Naive thymus-derived CD4-positive, alpha-beta T cell (primary cell): ENCODE measurements at regions not wholly inside any gene's neighbourhood (a gene's known extent, or its start where the extent isn't known, plus 50 kb on each side); places are given as distances from the start of the nearest gene placed in this dataset.

Experiments
- ATAC-seq: fragments of 150-1000 bp; cut with Tn5 transposase; 2 replicates; pipeline ENCODE4 v1.10.0; 2021; ENCODE audit warnings: mild to moderate bottlenecking, moderate library complexity
- CTCF ChIA-PET: fragments of 350-600 bp; sonication (Branson Sonifier 250); formaldehyde crosslinking; loops from one replicate; lab custom pipeline; 2021; ENCODE audit warnings: antibody characterized with exemption; lab: Charles Lee
- POLR2A ChIA-PET: fragments of 350-600 bp; sonication (Branson Sonifier 250); formaldehyde crosslinking; loops from one replicate; lab custom pipeline; 2021; ENCODE audit warnings: antibody characterized with exemption, inconsistent platforms; lab: Charles Lee
- DNase-seq, 9 donors: peaks; one replicate each; pipeline versions ENCODE4 v3.0.0 to v3.0.0-alpha.2; 2020 to 2022; ENCODE audit warnings: mixed read lengths in 1 of 9
- H3K27ac ChIP-seq: one replicate; pipeline ENCODE4 v1.7.0; 2013; ENCODE audit warnings: mild to moderate bottlenecking, low read depth, low read length, moderate library complexity
- H3K27me3 ChIP-seq, 2 donors: one replicate each; pipeline ENCODE4 v1.7.0; 2013; ENCODE audit warnings: low read length in 2 of 2, mild to moderate bottlenecking in 2 of 2, moderate library complexity in 2 of 2; ENCODE audit not compliant: control insufficient read depth in 2 of 2, insufficient read depth in 2 of 2
- H3K36me3 ChIP-seq, 3 experiments: 1 replicate in 2 of 3; 2 replicates in 1 of 3; pipeline ENCODE4 v1.7.0; 2013; ENCODE audit warnings: low read length in 3 of 3, mild to moderate bottlenecking in 3 of 3, moderate library complexity in 1 of 3; ENCODE audit not compliant: insufficient read depth in 3 of 3, control insufficient read depth in 2 of 3
- H3K4me1 ChIP-seq, 2 donors: one replicate each; pipeline ENCODE4 v1.7.0; 2013; ENCODE audit warnings: low read length in 2 of 2, mild to moderate bottlenecking in 2 of 2, moderate library complexity in 1 of 2; ENCODE audit not compliant: control insufficient read depth in 2 of 2, insufficient read depth in 2 of 2
- H3K4me3 ChIP-seq: 2 replicates; pipeline ENCODE4 v1.7.0; 2013; ENCODE audit warnings: mild to moderate bottlenecking, low read length
- H3K9me3 ChIP-seq, 3 experiments: 1 replicate in 2 of 3; 2 replicates in 1 of 3; pipeline ENCODE4 v1.7.0; 2013; ENCODE audit warnings: low read length in 3 of 3; ENCODE audit not compliant: control insufficient read depth in 2 of 3
- H3K27ac Mint-ChIP-seq, 9 donors: one replicate each; pipeline ENCODE4 v1.8.0; 2020 to 2022; ENCODE audit warnings: mixed read lengths in 9 of 9, mild to moderate bottlenecking in 8 of 9, moderate library complexity in 5 of 9, inconsistent platforms in 2 of 9
- H3K27me3 Mint-ChIP-seq, 5 donors: one replicate each; pipeline ENCODE4 v1.8.0; 2021 to 2022; ENCODE audit warnings: mixed read lengths in 5 of 5, mild to moderate bottlenecking in 1 of 5
- H3K36me3 Mint-ChIP-seq, 5 donors: one replicate each; pipeline ENCODE4 v1.8.0; 2020 to 2022; ENCODE audit warnings: mixed read lengths in 5 of 5, mild to moderate bottlenecking in 3 of 5, inconsistent platforms in 1 of 5
- H3K4me1 Mint-ChIP-seq, 7 donors: one replicate each; pipeline ENCODE4 v1.8.0; 2020 to 2022; ENCODE audit warnings: mixed read lengths in 7 of 7, mild to moderate bottlenecking in 3 of 7, inconsistent platforms in 1 of 7
- H3K4me3 Mint-ChIP-seq, 10 donors: one replicate each; pipeline ENCODE4 v1.8.0; 2020 to 2022; ENCODE audit warnings: mild to moderate bottlenecking in 10 of 10, mixed read lengths in 10 of 10, moderate library complexity in 6 of 10, inconsistent platforms in 2 of 10
- H3K9me3 Mint-ChIP-seq, 11 donors: one replicate each; pipeline ENCODE4 v1.8.0; 2020 to 2022; ENCODE audit warnings: mixed read lengths in 11 of 11, mild to moderate bottlenecking in 4 of 11, inconsistent platforms in 1 of 11, moderate library complexity in 1 of 11
- intact Hi-C, 2 donors: fragments of 100-400 bp; cut with micrococcal nuclease; formaldehyde crosslinking; loops; one replicate each; pipeline ENCODE4 v1.15.1; 2023

DNA sequence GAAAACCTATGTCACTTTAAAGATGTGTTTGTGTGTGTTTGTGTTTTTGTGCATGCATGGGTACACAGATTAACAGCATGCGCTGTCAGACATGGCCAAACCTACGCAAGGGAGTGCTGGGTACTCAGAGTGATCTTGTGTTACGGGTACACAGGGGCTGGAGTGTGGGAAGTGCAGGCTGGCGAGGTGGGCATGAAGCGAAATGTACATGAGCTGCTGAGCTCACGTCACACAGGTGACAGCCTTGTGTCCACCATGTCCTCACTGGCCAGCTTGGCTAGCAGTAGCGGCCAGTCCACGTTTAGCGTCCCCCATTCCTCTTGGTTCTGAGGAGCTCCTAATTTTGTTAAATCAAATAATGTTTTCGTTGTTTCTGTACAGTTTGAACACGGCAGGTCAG is 979.7 kb upstream of the TMEM132C start:
- Histone ChIP-seq H3K27ac (no peak overlapping the region), H3K4me3 (no peak overlapping the region), H3K27me3 (no peaks in the 10 kb centered on the region), H3K36me3 (no peaks in the 10 kb centered on the region), H3K9me3 (no peaks in the 10 kb centered on the region), H3K4me1 (no peaks in the 10 kb centered on the region)
- intact Hi-C loops: no loop called here
- no peaks in the 10 kb centered on the region for H3K36me3 Mint-ChIP-seq
- H3K27ac Mint-ChIP-seq: no peak overlapping the region
- peaks cover 0 to 5% (median 0%) of the 10 kb centered on the region in 7 donors for H3K4me1 Mint-ChIP-seq
- POLR2A ChIA-PET: no interaction called here
- CTCF ChIA-PET: interaction anchor here (1.3 kb wide), 1 partner anchor 15 kb away, joined by 6 read pairs; no protein-coding TSS in a partner anchor
- ATAC-seq (no peak), DNase-seq (no peak)
- no peak overlapping the region for H3K4me3 Mint-ChIP-seq
- H3K27me3 Mint-ChIP-seq: peaks cover 0 to 5% (median 0%) of the 10 kb centered on the region in 5 donors
- H3K9me3 Mint-ChIP-seq: peaks cover 0 to 2% (median 0%) of the 10 kb centered on the region in 11 donors

DNA sequence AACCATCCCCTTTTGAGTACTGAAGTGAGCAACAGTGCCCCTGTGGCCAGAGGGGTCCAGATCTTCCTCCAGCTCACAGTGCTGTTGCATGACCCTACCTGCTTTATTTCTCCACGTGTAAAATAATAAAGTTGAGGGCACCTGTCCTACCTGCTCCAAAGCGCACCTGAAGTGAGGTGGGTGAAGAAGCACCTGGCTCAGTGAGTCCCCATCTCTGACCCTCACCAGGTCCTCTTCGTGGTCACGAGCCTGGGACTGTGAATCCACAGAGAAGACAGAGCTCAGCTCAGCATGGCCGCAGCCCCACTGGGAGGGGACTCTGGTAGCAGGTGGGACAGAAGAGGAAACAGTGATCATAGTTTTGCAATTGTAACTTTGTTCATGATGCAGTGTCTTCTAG is 976.7 kb upstream of the TMEM132C start:
- peaks cover 0 to 14% (median 3%) of the 10 kb centered on the region in 5 donors for H3K27me3 Mint-ChIP-seq
- H3K4me3 Mint-ChIP-seq: no peak overlapping the region
- ATAC-seq (no peak), DNase-seq (no peak)
- Histone ChIP-seq H3K4me3 (no peak overlapping the region), H3K9me3 (no peaks in the 10 kb centered on the region), H3K27me3 (no peaks in the 10 kb centered on the region), H3K4me1 (no peaks in the 10 kb centered on the region), H3K36me3 (no peaks in the 10 kb centered on the region), H3K27ac (no peak overlapping the region)
- no peaks in the 10 kb centered on the region for H3K9me3 Mint-ChIP-seq
- H3K36me3 Mint-ChIP-seq: no peaks in the 10 kb centered on the region
- no peaks in the 10 kb centered on the region for H3K4me1 Mint-ChIP-seq
- ChIA-PET CTCF (interaction anchor here (0.6 kb wide), 1 partner anchor 967 kb away, joined by 3 read pairs; no protein-coding TSS in a partner anchor), POLR2A (no interaction called here)
- intact Hi-C loops: no loop called here
- no peak overlapping the region for H3K27ac Mint-ChIP-seq

DNA sequence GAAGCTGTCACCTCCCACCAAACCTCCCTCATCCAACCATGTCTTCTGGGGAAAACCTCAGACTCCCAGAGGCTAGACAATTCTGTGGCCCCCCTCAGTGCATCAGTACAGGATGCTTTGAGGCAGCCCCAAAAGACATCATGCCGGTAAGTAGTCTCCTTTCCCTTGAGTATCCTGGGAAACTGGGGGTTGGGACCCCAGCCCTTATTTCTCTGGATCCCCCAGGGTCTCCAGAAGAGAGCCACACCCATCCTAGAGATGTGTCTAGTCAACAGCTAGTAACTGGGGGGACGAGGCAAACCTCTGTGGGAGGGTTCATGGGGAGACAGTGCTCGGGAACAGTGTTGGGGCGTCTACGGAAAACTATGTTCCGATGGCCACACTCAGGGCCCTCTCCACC is 974.2 kb upstream of the TMEM132C start:
- H3K4me1 ChIP-seq: no peaks in the 10 kb centered on the region
- H3K4me3 ChIP-seq: no peak overlapping the region
- no peaks in the 10 kb centered on the region for H3K27me3 ChIP-seq
- H3K27me3 Mint-ChIP-seq: peaks cover 0 to 29% (median 3%) of the 10 kb centered on the region in 5 donors
- H3K36me3 ChIP-seq: no peaks in the 10 kb centered on the region
- H3K27ac ChIP-seq: no peak overlapping the region
- no peak overlapping the region for H3K27ac Mint-ChIP-seq
- DNase-seq (no peak), ATAC-seq (no peak)
- ChIA-PET POLR2A (no interaction called here), CTCF (interaction anchor here (1.8 kb wide), 1 partner anchor 184 kb away, joined by 11 read pairs; no protein-coding TSS in a partner anchor)
- no peaks in the 10 kb centered on the region for H3K36me3 Mint-ChIP-seq
- no peaks in the 10 kb centered on the region for H3K4me1 Mint-ChIP-seq
- intact Hi-C loops: loop anchor here in 1 of 2 donors (1.0 kb wide), 1 partner anchor 184 kb away; no protein-coding TSS in a partner anchor
- no peak overlapping the region for H3K4me3 Mint-ChIP-seq
- no peaks in the 10 kb centered on the region for H3K9me3 ChIP-seq
- H3K9me3 Mint-ChIP-seq: no peaks in the 10 kb centered on the region

DNA sequence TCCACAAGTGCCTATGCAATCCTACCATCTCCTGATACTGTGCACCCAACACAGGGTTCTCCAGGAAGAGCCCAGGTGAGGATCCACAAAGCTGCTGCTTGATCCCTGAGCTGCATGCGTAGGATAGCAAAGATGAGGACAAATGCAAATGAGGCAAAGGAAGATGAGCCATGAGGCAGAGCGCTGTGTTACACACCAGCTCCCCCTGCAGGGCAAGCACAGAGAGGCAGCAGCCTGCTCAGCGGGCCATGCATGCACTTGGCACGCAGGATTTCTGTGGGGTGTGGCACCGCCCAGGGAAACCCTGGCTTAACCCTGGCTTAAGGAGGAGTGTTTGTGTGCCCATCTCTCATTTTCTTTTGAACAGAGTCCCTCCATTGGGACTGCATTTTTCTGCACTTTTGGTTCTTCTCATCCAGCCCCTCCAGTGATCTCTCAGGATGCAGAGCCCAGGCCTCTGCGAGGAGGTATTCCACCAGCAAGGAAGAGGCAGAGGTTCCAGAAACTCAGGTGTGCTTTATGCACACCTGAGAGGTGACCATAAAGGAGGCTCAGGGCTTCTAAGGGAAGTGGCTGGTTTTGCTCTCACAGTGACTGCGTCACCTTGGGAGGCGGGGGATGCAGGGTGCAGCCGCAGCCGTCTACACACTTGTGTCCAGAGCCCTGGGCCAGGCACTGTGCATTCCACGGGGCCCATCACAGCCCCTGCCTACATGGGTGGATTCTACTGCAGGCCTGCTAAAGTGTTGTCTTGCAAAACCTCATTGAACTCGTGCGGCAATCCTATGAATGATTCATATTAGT is 973.3 kb upstream of the TMEM132C start:
- Mint-ChIP-seq H3K27ac (no peak overlapping the region), H3K4me3 (no peak overlapping the region), H3K9me3 (no peaks in the 10 kb centered on the region), H3K4me1 (no peaks in the 10 kb centered on the region), H3K27me3 (peaks cover 0 to 29% (median 3%) of the 10 kb centered on the region in 5 donors), H3K36me3 (no peaks in the 10 kb centered on the region)
- ChIA-PET CTCF (interaction anchor here (1.8 kb wide), 1 partner anchor 185 kb away, joined by 11 read pairs; no protein-coding TSS in a partner anchor), POLR2A (no interaction called here)
- intact Hi-C loops: loop anchor here in 1 of 2 donors (1.0 kb wide), 1 partner anchor 185 kb away; no protein-coding TSS in a partner anchor
- Histone ChIP-seq H3K27ac (no peak overlapping the region), H3K9me3 (no peaks in the 10 kb centered on the region), H3K27me3 (no peaks in the 10 kb centered on the region), H3K36me3 (no peaks in the 10 kb centered on the region), H3K4me1 (no peaks in the 10 kb centered on the region), H3K4me3 (no peak overlapping the region)
- DNase-seq: peak in 6 of 9 donors; percentile 5 to 44 (median 10)
- peak; percentile 56 for ATAC-seq

DNA sequence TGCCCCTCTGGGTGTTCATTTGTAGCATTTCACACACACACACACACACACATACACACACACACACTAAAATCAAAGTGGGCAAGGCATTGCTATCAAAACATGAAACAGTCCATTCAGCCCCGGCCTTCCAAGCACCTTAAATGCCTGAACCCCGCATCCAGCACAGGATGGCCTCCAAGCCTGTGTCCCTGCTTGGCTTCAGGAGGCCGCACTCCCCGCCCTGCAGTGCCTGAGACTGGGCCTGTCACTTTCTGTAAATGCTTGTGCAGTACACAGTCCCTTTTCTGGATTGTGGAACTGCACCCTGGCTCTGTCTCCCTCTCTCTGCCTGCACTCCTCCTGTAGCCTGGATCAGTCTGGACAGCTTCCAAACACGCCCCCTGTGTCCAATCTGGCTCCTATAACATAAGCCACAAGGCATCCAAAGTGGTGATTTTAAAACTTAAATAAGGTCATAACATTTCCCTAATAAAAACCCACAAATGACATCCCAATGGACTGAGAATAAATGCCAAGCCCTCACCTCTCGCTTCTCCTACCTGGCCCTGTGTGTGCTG is 972.2 kb upstream of the TMEM132C start:
- H3K9me3 ChIP-seq: no peaks in the 10 kb centered on the region
- H3K9me3 Mint-ChIP-seq: peaks cover 0 to 3% (median 0%) of the 10 kb centered on the region in 11 donors
- H3K27ac Mint-ChIP-seq: no peak overlapping the region
- no peaks in the 10 kb centered on the region for H3K27me3 ChIP-seq
- H3K36me3 Mint-ChIP-seq: no peaks in the 10 kb centered on the region
- H3K4me1 Mint-ChIP-seq: no peaks in the 10 kb centered on the region
- no peaks in the 10 kb centered on the region for H3K36me3 ChIP-seq
- CTCF ChIA-PET: no interaction called here
- H3K27me3 Mint-ChIP-seq: peaks cover 0 to 29% (median 5%) of the 10 kb centered on the region in 5 donors
- no peak overlapping the region for H3K27ac ChIP-seq
- POLR2A ChIA-PET: no interaction called here
- H3K4me1 ChIP-seq: no peaks in the 10 kb centered on the region
- no peak for ATAC-seq
- H3K4me3 ChIP-seq: no peak overlapping the region
- H3K4me3 Mint-ChIP-seq: no peak overlapping the region
- DNase-seq: no peak
- intact Hi-C loops: no loop called here

DNA sequence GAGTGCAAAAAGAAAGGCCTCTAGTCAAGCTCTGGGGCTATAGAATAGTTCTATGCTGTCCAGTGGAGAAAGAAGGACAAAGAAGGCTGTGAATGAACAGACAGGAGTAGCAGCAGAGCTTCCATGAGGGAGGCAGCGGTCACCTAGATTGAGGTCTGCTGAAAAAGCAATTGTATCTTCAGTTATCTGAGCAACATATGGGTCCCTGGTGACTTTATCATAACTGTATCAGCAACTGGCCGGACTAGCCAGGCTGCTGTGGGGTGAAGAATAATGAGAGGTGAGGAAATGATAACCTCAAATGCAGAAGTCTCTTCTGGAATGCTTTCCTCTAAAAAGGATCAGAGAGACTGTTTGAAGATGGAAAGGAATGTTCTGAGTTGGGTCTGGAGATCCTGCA is 971.3 kb upstream of the TMEM132C start:
- Mint-ChIP-seq H3K4me1 (no peaks in the 10 kb centered on the region), H3K4me3 (no peak overlapping the region)
- POLR2A ChIA-PET: no interaction called here

More for the DNA sequence above, 971.3 kb upstream of the TMEM132C start:
- Histone ChIP-seq H3K4me3 (no peak overlapping the region), H3K36me3 (no peaks in the 10 kb centered on the region), H3K27ac (no peak overlapping the region), H3K4me1 (no peaks in the 10 kb centered on the region), H3K27me3 (no peaks in the 10 kb centered on the region), H3K9me3 (no peaks in the 10 kb centered on the region)
- no peak for DNase-seq
- no peaks in the 10 kb centered on the region for H3K36me3 Mint-ChIP-seq
- no peak overlapping the region for H3K27ac Mint-ChIP-seq
- H3K27me3 Mint-ChIP-seq: peaks cover 0 to 29% (median 5%) of the 10 kb centered on the region in 5 donors
- CTCF ChIA-PET: interaction anchor here (0.7 kb wide), 1 partner anchor 233 kb away, joined by 3 read pairs; no protein-coding TSS in a partner anchor
- no peak for ATAC-seq
- H3K9me3 Mint-ChIP-seq: peaks cover 0 to 3% (median 0%) of the 10 kb centered on the region in 11 donors
- intact Hi-C loops: no loop called here
